SK-N-SH (cell line): ENCODE measurements at regions not wholly inside any gene's neighbourhood (a gene's known extent, or its start where the extent isn't known, plus 50 kb on each side); places are given as distances from the start of the nearest gene placed in this dataset.

Source experiments
- CTCF ChIA-PET: fragments of 300-600, 350-600 bp; formaldehyde crosslinking; extraction: SDS; loops from one replicate; lab custom pipeline; 2021; lab: Yijun Ruan, JAX
- POLR2A ChIA-PET: fragments of 350-600 bp; sonication (Branson Sonifier 250); formaldehyde crosslinking; extraction: SDS; loops from one replicate; lab custom pipeline; 2020; ENCODE audit warnings: antibody characterized with exemption, inconsistent platforms; lab: Yijun Ruan, JAX
- DNase-seq: peaks from one replicate; pipeline ENCODE4 v3.0.0; 2012
- H2AFZ ChIP-seq: fragments of 200-600 bp; sonication (generic); 2 replicates; pipeline ENCODE4 v1.8.1; 2016; ENCODE audit warnings: antibody characterized with exemption, mild to moderate bottlenecking, low read depth
- H3F3A ChIP-seq: fragments of 200-600 bp; sonication (generic); replicated peaks from 2 replicates; pipeline ENCODE3; 2016; ENCODE audit warnings: antibody characterized with exemption, mild to moderate bottlenecking; ENCODE audit not compliant: insufficient read depth
- H3K27ac ChIP-seq, 2 experiments: fragments of 200-500 bp in 1 of 2; fragments of 200-600 bp in 1 of 2; sonication (Bioruptor generic) in 1 of 2; sonication (generic), shearing (Covaris generic) in 1 of 2; 2 replicates each; pipeline versions ENCODE4 v1.5.1 to v1.6.1; 2014 to 2016; ENCODE audit warnings: low read depth in 2 of 2, inconsistent platforms in 1 of 2, low read length in 1 of 2, mild to moderate bottlenecking in 1 of 2, mixed read lengths in 1 of 2
- H3K27me3 ChIP-seq: fragments of 200-600 bp; sonication (generic), shearing (Covaris generic); 2 replicates; pipeline ENCODE4 v1.6.1; 2016; ENCODE audit warnings: mixed run types; ENCODE audit not compliant: insufficient read depth
- H3K36me3 ChIP-seq, 2 experiments: fragments of 200-500 bp in 1 of 2; fragments of 200-600 bp in 1 of 2; sonication (Bioruptor generic) in 1 of 2; sonication (generic) in 1 of 2; replicated peaks in 1 of 2; 2 replicates each; pipeline versions ENCODE3 to v1.5.1; 2014 to 2016; ENCODE audit warnings: low read length in 1 of 2, mild to moderate bottlenecking in 1 of 2; ENCODE audit not compliant: insufficient read depth in 2 of 2, control insufficient read depth in 1 of 2
- H3K4me1 ChIP-seq, 2 experiments: fragments of 200-500 bp in 1 of 2; fragments of 200-600 bp in 1 of 2; sonication (Bioruptor generic) in 1 of 2; sonication (generic), shearing (Covaris generic) in 1 of 2; 2 replicates each; pipeline versions ENCODE4 v1.5.1 to v1.6.1; 2014 to 2016; ENCODE audit warnings: low read depth in 1 of 2, low read length in 1 of 2, mixed run types in 1 of 2; ENCODE audit not compliant: insufficient read depth in 2 of 2, control insufficient read depth in 1 of 2
- H3K4me2 ChIP-seq: fragments of 200-600 bp; sonication (generic), shearing (Covaris generic); 2 replicates; pipeline ENCODE4 v1.6.1; 2017; ENCODE audit warnings: mixed run types
- H3K4me3 ChIP-seq, 2 experiments: fragments of 200-500 bp in 1 of 2; fragments of 200-600 bp in 1 of 2; sonication (Bioruptor generic) in 1 of 2; sonication (generic), shearing (Covaris generic) in 1 of 2; 2 replicates each; pipeline versions ENCODE4 v1.5.1 to v1.8.1; 2014 to 2016; ENCODE audit warnings: low read depth in 2 of 2, inconsistent platforms in 1 of 2, low read length in 1 of 2, mild to moderate bottlenecking in 1 of 2, mixed read lengths in 1 of 2, moderate library complexity in 1 of 2
- H3K79me2 ChIP-seq: fragments of 200-600 bp; sonication (generic); 2 replicates; pipeline ENCODE4 v1.8.1; 2017; ENCODE audit warnings: mild to moderate bottlenecking; ENCODE audit not compliant: insufficient read depth
- H3K9ac ChIP-seq: fragments of 200-600 bp; sonication (generic); 2 replicates; pipeline ENCODE4 v1.6.1; 2017; ENCODE audit warnings: mixed run types
- H3K9me2 ChIP-seq: fragments of 200-600 bp; sonication (generic); 2 replicates; pipeline ENCODE4 v1.6.1; 2017; ENCODE audit warnings: mixed run types
- H3K9me3 ChIP-seq: fragments of 200-600 bp; sonication (generic); 2 replicates; pipeline ENCODE4 v1.6.1; 2017; ENCODE audit warnings: mixed run types, mild to moderate bottlenecking, moderate library complexity
- H4K20me1 ChIP-seq: fragments of 200-600 bp; sonication (generic); 2 replicates; pipeline ENCODE4 v1.6.1; 2017; ENCODE audit warnings: mild to moderate bottlenecking, mixed run types; ENCODE audit not compliant: insufficient read depth
- CHD2 ChIP-seq: fragments of 150-350 bp; IDR thresholded peaks from 2 replicates; pipeline ENCODE4 v1.6.1; 2018; ENCODE audit warnings: low read length; ENCODE audit not compliant: partially characterized antibody
- CTCF ChIP-seq: fragments of 200-600 bp; sonication (generic); IDR thresholded peaks from 2 replicates; pipeline ENCODE4 v1.6.1; 2017; ENCODE audit warnings: antibody characterized with exemption, mild to moderate bottlenecking, moderate library complexity
- MXI1 ChIP-seq: IDR thresholded peaks from 2 replicates; pipeline ENCODE4 v1.6.1; 2012; ENCODE audit warnings: mild to moderate bottlenecking, low read depth, low read length, improper control_type of control experiment
- SMC3 ChIP-seq: IDR thresholded peaks from 2 replicates; pipeline ENCODE4 v1.6.1; 2012; ENCODE audit warnings: low read depth, low read length, improper control_type of control experiment
- USF1 ChIP-seq: IDR thresholded peaks from 2 replicates; pipeline ENCODE4 v1.4.0; 2012; ENCODE audit warnings: low read depth, borderline replicate concordance
- YY1 ChIP-seq: IDR thresholded peaks from 2 replicates; pipeline ENCODE4 v1.4.0; 2012; ENCODE audit warnings: low read depth, mild to moderate bottlenecking
- ZBTB33 ChIP-seq: IDR thresholded peaks from 2 replicates; pipeline ENCODE4 v1.4.0; 2012; ENCODE audit warnings: low read depth, borderline replicate concordance
- WGBS: methylation state at CpG from one replicate; pipeline ENCODE4 v1.1.6; 2017; ENCODE audit warnings: low lambda C conversion rate; 5-methylcytosine and 5-hydroxymethylcytosine counted together

DNA sequence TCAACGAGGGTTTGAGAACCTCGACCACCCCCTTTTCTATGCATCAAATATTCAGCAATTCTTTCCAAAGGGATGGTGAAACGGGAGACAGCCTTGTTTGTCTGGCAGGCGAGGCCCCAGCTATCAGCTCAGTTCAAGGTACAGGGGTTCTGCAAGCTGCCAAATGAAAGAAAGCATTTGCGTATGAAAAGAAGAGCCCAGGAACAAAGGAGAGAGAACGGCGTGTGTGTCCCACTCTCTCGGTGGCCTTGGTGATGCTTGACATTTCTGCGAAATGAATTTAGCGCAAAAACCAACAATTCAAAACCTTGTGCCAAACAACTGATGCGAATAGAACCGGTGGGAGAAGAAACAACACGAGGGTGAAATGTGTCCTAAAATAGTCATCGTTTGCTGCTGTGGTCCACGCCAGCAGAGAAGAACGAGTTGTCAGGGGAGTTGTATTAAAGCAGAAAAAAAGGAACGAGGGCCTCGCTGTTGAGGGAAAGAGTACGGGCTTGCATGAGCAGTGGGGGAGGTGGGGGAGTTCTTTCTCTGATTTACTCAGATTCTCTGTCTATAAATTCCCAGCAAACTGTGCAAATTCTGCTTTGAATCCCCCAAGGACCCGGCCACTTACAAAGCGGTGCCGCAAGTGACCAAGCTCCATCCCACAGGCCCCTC, 97.7 kb downstream of the TMEM130 start:
- Histone ChIP-seq H3K4me2 (no peak overlapping the region), H3K9ac (no peak overlapping the region), H3K9me3 (no peaks in the 10 kb centered on the region), H3K4me1 (peaks cover 0 to 3% of the 10 kb centered on the region in 2 experiments; a peak in 1 of 4 replicates), H3K27ac (no peak overlapping the region), H4K20me1 (no peaks in the 10 kb centered on the region), H2AFZ (no peak overlapping the region), H3F3A (no peaks in the 10 kb centered on the region), H3K27me3 (no peaks in the 10 kb centered on the region), H3K4me3 (no peak overlapping the region), H3K9me2 (no peaks in the 10 kb centered on the region), H3K36me3 (no peaks in the 10 kb centered on the region), H3K79me2 (no peaks in the 10 kb centered on the region)
- POLR2A ChIA-PET, result no interaction called here
- no peak for DNase-seq
- no peak for TF ChIP-seq MXI1
- CTCF ChIA-PET, result interaction anchor here (1.5 to 4.6 kb wide), 3 partner anchors 26 to 351 kb away, joined by 3 to 15 read pairs (median 9); no protein-coding TSS in a partner anchor
- WGBS, result 51% methylated on average over 22 of the region's 22 CpGs

GRCh38 chr7:98774884-98775283, 94.9 kb downstream of the TMEM130 start:
- no peaks in the 10 kb centered on the region for H3K36me3 ChIP-seq
- no peaks in the 10 kb centered on the region for H4K20me1 ChIP-seq
- POLR2A ChIA-PET, result no interaction called here
- no peaks in the 10 kb centered on the region for H3K27me3 ChIP-seq
- no peak overlapping the region for H3K9ac ChIP-seq
- no peak overlapping the region for H3K27ac ChIP-seq
- CTCF ChIA-PET, result interaction anchor here (0.7 to 2.9 kb wide), 3 partner anchors 29 to 62 kb away, joined by 3 to 9 read pairs (median 7); no protein-coding TSS in a partner anchor
- no peaks in the 10 kb centered on the region for H3K9me3 ChIP-seq
- H3K4me2 ChIP-seq, result no peak overlapping the region
- no peak for TF ChIP-seq USF1
- TF ChIP-seq CTCF, result no peak
- no peak for TF ChIP-seq SMC3
- TF ChIP-seq ZBTB33, result no peak
- TF ChIP-seq CHD2, result no peak
- TF ChIP-seq YY1, result no peak
- peak; percentile 47 for DNase-seq
- no peak overlapping the region for H2AFZ ChIP-seq
- no peaks in the 10 kb centered on the region for H3F3A ChIP-seq
- H3K4me3 ChIP-seq, result no peak overlapping the region
- H3K9me2 ChIP-seq, result no peaks in the 10 kb centered on the region
- WGBS, result 4% methylated on average over 4 of the region's 4 CpGs
- H3K4me1 ChIP-seq, result peaks cover 0 to 3% of the 10 kb centered on the region in 2 experiments; a peak in 1 of 4 replicates
- H3K79me2 ChIP-seq, result no peaks in the 10 kb centered on the region
